Activated gamma-delta T cell treated with Interleukin-2 at 50 U/mL for 16 hours (primary cell): ENCODE measurements at regions not wholly inside any gene's neighbourhood (a gene's known extent, or its start where the extent isn't known, plus 50 kb on each side); places are given as distances from the start of the nearest gene placed in this dataset.
"Not testable (repeated sequence)": the region's sequence is repeated elsewhere in the genome, so short reads cannot be mapped to it uniquely, and the experiment has no call there.

Experiments used
- DNase-seq: peaks from one replicate; pipeline ENCODE4 v3.0.0-alpha.2; 2020

GRCh38 chr4:141290771-141291170 is 70.1 kb downstream of the ZNF330 start:
- no peak for DNase-seq

GRCh38 chr4:141294306-141294705 is 73.6 kb downstream of the ZNF330 start:
- DNase-seq: no peak

- no peak for DNase-seq
Measured at GRCh38 chr4:141301216-141301615, 80.5 kb downstream of the ZNF330 start.

GRCh38 chr4:141302924-141303323 is 82.2 kb downstream of the ZNF330 start:
- DNase-seq: no peak

GRCh38 chr4:141304346-141304745 is 83.7 kb downstream of the ZNF330 start:
- no peak for DNase-seq

- no peak for DNase-seq
Measured at GRCh38 chr4:141306331-141306730, 85.6 kb downstream of the ZNF330 start.

GRCh38 chr4:141307241-141307689 is 86.6 kb downstream of the ZNF330 start:
- DNase-seq: peak; percentile 53

GRCh38 chr4:141309874-141310273 is 89.2 kb downstream of the ZNF330 start:
- no peak for DNase-seq

- DNase-seq: no peak
Measured at GRCh38 chr4:141311246-141312204, 90.8 kb downstream of the ZNF330 start.

- DNase-seq: no peak
Measured at GRCh38 chr4:141314627-141315026, 93.9 kb downstream of the ZNF330 start.

- DNase-seq: no peak
Measured at GRCh38 chr4:141328560-141329173, 108.0 kb downstream of the ZNF330 start.

- no peak for DNase-seq
Measured at GRCh38 chr4:141329174-141329569, 108.5 kb downstream of the ZNF330 start.

- no peak for DNase-seq
Measured at GRCh38 chr4:141330616-141331015, 109.9 kb downstream of the ZNF330 start.

- DNase-seq: no peak
Measured at GRCh38 chr4:141331534-141332358, 111.1 kb downstream of the ZNF330 start.

GRCh38 chr4:141332359-141333181 is 111.9 kb downstream of the ZNF330 start:
- DNase-seq: not testable (repeated sequence)

- not testable (repeated sequence) for DNase-seq
Measured at GRCh38 chr4:141333456-141334230, 112.9 kb downstream of the ZNF330 start.

- DNase-seq: no peak
Measured at GRCh38 chr4:141335166-141335565, 114.5 kb downstream of the ZNF330 start.

- DNase-seq: no peak
Measured at GRCh38 chr4:141338238-141338637, 117.5 kb downstream of the ZNF330 start.

- DNase-seq: no peak
Measured at GRCh38 chr4:141339391-141339790, 118.7 kb downstream of the ZNF330 start.

GRCh38 chr4:141339966-141340365 is 119.3 kb downstream of the ZNF330 start:
- DNase-seq: no peak

- no peak for DNase-seq
Measured at GRCh38 chr4:141340458-141340857, 119.8 kb downstream of the ZNF330 start.
